Activated naive CD4-positive, alpha-beta T cell treated with Interleukin-2 at 50 U/mL for 16 hours (primary cell): ENCODE measurements at regions not wholly inside any gene's neighbourhood (a gene's known extent, or its start where the extent isn't known, plus 50 kb on each side); places are given as distances from the start of the nearest gene placed in this dataset.
"Not testable (repeated sequence)": the region's sequence is repeated elsewhere in the genome, so short reads cannot be mapped to it uniquely, and the experiment has no call there.

ENCODE experiments used
- DNase-seq: peaks from one replicate; pipeline ENCODE4 v3.0.0-alpha.2; 2020

DNA sequence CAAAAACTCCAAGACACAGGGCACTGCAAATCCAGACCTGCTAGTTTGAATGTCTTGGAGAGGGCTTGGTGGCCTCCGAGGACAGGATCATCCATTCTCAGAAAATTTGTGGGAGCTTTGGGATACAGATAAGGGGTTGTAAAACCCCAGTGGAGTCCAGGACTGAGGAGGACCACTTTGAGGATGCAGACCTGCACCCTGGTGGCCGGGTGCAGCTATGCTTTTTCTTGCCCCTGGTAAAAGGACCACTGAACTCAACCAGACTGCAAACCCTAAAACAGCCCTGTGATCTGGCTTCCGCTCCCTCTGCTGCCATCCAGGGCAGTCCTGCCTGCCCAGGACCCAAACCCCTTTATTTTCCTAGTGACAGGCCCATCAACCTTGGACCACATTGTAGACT lies 169.5 kb upstream of the DAAM1 start:
- DNase-seq = no peak

DNA sequence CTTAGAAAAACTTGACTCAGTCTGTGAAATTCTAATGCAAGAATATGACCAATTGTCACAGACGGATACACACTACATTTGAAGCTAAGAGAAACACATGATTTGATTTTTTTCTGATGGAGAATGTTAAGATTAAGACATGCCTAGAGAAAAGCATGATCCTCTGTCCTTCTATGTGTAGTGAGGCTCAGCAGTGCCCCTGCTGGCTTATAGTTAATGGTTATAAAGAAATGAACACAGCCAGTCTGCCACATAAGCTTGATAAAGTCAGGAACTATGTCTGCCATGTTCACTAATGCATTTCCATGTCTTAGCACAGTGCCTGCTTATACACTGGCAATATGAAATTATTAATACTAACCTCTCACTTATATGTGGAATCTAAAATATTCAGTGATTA lies 168.1 kb upstream of the DAAM1 start:
- DNase-seq = no peak

DNA sequence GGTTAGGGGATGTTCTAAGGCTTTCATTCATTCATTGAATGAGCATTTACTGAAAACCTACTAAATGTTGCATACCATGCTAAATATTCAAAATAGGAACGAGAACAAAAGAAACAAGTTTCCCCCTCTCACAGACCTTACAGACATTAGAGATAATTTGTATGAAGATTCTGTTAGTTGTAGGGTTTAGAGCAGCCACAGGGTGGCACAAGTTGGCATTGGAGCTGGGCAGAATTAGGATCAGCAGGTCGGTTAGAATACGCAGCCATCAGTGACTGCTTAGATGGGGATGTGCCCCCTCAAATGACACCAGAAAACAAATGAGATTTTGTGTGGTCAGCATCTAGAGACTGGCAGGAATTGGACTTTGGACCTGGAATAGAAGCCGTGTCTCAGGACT lies 166.3 kb upstream of the DAAM1 start:
- DNase-seq = no peak

DNA sequence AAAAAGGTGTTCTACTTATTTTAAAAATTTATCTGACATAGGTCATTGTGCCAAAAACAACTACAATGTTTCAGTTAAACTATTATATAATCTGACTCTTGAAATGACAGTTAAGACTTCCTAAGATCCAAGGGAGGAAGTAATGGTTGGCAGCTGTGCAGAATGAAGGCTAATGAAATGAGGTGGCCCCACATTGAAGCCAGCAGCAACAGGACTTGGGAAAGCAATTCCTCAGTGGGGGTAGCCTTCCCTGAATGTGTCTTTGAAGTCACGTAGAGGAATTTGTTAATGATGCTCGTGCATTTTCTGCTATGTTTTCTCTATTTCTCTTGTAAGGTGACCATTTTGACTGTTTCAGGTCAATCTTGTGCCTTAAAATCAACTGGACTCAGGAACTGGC lies 162.4 kb upstream of the DAAM1 start:
- DNase-seq = no peak

DNA sequence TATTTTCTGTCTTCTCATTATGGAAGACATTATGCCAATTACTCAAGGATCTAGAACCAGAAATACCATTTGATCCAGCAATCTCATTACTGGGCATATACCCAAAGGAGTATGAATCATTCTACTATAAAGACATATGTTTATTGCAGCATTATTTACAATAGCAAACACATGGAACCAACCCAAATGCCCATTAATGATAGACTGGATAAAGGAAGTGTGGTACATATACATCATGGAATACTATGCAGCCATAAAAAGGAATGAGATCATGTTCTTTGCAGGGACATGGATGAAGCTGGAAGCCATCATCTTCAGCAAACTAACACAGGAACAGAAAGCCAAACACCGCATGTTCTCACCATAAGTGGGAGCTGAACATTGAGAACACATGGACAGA lies 161.8 kb upstream of the DAAM1 start:
- DNase-seq = not testable (repeated sequence)

DNA sequence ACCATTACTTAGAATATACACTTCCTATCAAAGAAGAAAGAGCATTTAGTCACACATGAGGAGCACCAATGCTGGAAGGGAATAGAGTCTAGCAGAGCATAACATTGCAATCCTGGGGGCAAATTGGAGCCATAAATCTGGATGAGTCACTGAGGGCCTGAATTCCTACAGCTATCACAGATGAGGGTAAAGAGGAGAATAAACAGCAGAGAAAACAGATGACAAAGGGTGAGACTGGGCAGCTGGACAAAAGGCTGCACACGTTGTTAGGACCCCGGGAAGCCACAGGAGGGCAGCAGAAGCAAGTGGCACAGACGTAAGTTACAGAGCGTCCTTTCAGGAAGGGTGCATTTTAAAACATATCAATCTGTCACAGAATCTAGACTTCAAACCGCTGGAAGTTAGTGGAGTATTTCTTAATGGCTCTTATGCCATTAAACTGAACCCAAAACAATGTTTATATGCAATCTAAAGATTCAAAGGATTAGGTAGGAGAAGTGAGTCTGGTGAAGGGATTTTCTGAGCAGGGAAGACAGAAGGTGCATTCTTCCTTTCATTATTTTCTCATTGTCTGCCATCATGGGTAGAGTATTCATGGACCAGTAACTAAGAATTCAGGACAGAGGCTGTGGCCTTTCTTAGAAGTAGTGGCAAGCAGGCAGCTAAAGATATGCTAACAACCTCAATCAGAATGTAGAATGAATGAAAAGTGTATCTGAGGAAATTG lies 159.8 kb upstream of the DAAM1 start:
- DNase-seq = no peak

DNA sequence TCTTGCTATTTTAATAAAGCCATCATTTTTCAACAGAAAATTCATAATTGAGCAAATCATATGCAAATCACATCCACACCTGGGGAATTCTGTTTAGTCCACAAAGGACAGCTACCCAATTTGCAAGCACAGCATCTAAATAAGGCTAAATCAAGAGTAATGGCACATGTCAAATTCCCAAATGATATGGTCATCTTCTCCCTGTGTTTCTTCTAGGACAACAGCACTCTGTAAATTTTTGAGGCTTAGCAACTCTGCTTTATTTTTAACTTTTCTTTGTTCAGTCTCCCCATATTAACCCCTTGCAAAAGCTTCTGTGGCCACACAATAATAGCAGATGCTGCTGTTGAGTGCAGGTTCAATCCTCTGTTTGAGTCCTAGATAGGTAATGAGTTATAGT lies 155.6 kb upstream of the DAAM1 start:
- DNase-seq = no peak

DNA sequence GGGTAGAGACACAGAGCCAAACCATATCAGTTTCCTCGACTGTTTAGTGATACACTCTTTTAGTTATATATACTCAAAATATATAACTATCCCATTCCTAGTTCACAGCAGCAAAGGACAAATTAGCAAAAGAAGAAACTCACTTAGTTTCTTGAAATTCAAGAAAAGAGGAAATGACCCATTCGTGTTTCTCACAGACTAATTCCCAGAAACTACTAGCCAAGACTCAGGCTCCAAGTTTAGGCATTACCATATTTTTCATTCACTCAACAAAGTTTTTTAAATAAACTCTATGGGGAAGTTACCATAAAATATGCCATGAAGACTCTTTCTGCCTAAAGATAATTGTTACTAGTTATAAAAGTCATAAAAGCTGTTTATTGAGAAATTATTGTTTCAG lies 152.3 kb upstream of the DAAM1 start:
- DNase-seq = no peak

DNA sequence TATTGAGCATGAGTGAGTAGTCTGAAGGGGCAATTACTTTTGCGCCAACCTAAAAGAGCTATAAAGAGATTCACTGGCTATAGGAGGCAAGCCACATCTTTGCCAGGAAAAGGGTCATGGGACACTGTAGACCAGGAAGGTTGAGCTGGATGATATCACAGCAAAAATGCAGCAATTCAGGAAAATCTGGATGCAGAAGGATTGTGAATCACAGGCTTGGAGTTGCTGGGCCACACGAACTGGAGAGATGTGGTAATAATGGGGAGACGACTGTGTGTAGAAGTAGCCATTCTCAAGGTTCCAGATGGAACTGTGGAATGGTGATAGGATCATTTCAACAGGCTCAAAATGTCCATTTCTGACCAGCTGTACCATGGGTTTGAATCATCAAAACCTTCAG lies 151.4 kb upstream of the DAAM1 start:
- no peak for DNase-seq

DNA sequence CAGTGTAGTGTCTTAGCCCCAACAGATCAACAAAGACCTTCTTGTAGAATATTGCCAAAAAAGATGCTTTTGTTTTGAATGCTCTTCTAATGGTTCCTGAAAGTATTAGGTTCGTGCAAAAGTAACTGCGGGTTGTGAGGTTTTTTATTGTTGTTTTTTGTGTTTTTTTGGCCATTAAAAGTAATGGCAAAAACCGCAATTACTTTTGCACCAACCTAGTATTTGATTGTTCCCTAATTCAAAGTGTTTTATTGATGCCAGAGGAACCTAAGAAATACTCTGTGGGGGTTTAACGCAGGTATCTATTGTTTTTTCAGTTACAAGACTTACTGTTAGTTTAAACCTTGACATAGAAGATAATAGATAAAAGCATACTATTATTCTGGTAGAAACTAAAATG lies 150.8 kb upstream of the DAAM1 start:
- DNase-seq = no peak

DNA sequence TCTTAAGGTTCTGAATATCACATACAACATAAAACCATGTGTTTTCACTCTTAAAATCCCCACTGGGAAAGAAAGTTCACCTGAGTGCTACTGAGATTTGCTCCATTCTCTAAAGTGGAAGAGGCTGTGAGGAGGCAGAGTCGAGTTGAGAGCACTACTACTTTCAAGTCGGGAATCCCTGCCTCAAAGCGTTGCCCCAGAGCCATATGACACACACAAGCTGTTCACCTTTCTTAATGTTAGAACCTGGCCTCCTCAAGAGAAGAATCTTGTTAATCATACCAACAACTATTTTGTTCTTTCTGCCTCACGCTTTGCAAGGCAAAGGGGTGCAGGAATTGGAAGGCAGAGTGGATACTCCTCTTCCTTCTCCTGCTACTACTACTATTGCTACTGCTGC lies 149.7 kb upstream of the DAAM1 start:
- DNase-seq = no peak

DNA sequence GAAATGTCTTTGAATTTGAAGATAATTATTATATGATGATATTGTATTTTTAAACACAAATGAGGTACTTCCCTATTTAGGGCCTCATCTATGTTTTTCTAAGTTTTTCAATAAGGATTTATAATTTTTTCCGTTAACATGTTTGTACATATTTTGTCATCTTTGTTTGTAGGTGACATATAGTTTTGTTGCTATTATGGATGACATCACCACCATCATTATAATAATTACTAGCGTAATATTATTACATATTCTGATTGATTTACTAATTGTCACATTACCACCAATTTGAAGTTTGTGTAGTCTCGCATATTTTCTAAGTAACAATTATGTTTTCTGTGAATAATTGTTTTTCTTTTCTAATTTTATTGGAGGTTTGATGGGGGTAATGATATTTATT lies 147.2 kb upstream of the DAAM1 start:
- DNase-seq = no peak

DNA sequence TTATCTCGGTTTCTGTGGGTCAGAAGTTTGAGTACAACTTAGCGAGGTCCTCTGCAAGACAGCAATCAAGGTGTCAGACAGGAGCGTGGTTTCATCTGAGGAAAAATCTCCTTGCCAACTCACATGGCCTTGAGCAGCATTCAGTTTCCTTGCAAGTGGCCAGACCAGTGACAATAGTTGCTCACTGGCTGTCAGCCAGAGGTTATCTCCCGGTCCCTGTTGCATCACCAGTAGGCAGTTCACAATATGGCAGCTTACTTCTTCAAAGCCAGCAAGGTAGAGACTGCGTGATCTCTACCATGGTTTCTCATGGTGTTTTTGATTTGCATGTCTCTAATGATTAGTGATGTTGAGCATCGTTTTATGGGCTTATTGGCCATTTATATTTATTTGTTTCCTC lies 143.8 kb upstream of the DAAM1 start:
- DNase-seq = no peak

DNA sequence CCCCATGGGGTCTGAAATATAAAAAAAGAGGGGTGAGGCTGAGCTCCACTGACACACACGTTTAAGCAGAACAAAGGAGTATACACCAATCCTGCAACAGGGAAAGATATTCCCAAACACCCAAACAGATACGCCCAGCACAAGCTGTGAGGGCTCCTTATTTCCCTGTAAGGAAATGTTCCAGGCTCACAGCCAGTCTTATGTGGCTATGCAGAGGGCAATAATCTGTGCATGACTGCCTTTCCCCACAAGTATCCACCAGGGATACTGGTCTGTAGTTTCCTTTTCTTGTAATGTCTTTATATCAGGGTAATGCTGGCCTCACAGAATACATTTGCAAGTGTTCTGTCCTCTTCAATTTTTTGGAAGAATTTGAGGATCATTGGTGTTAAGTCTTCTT lies 141.7 kb upstream of the DAAM1 start:
- DNase-seq = no peak

DNA sequence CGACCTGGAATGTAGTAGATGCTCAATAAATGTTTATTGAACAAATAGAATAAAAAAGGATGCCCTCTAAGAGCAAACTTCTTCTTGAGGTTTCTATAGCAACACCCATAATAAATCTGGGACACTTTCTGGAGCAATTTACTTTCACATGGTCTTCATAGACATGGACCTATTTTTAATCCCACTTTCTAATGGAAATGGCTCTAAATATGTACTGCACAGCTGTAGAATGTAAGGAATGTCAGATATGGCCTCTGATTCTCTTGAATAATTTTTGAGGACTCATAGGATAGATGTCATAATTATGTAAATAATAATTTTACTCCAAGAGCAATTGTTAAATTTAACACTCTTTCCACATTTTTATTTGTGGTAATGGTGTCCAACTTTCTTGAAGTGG lies 133.5 kb upstream of the DAAM1 start:
- DNase-seq = no peak

DNA sequence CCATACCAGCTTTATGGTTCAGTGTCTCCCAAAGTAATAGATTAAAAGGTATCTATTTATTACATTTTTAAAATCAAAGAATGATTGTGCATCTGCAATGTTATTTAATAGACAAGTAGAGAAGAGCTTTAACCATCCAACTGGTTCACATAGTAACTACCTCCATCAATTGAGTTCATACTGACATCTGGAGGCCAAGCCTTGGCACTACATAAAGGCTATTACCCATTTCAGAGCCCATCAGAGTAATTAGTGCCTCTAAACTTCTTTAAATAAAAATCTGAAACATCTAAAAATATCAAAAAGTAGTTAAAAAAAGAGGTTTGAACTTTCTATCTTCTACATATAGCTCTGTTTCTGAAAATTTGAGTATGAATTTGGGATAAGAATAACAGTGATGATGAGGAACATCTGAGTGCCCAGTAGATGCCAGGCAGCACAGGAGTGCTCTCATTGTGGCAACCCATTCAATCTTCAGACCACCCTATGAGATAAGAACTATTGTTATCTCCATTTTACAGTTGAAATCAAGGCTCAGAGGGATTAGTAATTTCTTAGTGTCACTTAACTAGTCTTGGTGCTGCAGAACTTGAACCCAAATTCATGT lies 132.9 kb upstream of the DAAM1 start:
- no peak for DNase-seq

DNA sequence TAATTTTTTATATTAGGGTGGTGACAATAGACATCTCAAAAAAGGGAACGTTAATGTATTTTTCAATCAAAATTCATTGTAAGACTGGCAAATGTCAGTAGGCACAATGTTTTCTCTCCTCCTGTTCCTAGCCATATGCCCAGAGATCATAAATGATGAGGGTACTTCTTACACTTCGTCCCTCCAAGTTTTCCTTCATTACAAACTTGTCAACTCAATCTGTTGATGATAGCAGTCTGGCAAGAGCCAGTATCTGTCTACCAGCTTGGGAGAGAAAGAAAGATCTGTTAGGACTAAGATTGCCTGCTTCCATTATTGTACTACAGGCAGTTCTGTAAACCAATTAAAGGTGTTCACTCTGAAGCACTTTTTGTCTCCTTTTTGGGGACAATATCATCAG lies 130.9 kb upstream of the DAAM1 start:
- DNase-seq = no peak

DNA sequence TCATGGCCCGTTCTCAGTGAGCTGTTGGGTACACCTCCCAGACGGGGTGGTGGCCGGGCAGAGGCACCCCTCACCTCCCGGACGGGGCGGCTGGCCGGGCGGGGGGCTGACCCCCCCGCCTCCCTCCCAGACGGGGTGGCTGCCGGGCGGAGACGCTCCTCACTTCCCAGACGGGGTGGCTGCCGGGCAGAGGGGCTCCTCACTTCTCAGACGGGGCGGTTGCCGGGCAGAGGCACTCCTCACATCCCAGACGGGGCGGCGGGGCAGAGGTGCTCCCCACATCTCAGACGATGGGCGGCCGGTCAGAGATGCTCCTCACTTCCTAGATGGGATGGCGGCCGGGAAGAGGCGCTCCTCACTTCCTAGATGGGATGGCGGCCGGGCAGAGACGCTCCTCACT lies 129.7 kb upstream of the DAAM1 start:
- not testable (repeated sequence) for DNase-seq

DNA sequence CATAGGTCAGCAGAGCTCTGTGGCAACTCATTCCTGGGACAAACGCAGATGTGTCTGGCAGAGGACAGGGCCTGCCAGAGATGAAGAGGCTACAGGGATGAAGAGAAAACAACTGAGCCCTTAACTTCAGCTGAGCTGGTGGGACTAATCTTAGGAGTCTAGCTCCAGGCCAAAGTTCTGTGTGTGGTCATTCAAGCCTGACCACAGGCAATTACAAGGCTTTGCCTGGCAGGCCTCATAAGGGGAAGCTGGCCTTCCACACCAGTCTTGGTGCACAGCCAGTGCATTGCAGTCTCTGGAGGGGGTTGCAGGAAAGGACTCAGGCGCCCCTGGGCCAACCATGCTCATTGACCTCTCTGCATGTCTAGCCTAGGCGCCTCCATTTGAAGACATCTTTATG lies 127.6 kb upstream of the DAAM1 start:
- no peak for DNase-seq

DNA sequence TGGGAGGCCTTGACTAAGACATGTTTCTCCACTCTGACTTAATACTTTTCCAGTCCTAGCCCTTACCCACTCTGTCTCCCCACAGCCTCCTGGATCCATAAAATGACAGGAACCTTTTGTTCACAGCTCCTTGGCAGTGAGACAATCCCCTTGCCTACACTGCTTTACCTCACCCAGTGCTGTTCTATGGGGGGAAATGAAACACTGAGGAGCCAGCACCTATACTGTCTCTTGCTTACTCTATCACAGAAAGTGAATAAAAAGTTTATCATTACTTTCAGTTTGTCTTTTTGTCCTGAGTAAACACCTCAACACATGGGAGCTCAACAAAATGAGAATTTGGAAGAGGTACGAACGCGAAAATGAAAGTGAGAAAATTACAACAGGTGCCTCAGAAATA lies 127.2 kb upstream of the DAAM1 start:
- no peak for DNase-seq

DNA sequence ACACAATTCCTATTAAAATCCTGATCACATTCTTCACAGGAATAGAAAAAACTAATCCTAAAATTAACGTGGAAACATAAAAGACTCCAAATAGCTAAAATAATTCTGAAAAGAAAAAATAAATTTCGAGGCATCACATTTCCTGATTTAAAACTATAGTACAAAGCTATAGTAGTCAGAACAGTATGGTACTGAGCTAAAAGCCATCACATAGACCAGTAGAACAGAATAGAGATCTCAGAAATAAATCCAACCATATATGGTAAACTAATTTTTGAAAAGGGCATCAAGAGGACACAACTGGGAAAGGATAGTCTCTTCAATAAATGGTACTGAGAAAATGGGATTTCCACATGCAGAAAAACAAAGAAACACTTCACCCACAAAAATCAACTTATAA lies 125.2 kb upstream of the DAAM1 start:
- DNase-seq = no peak

DNA sequence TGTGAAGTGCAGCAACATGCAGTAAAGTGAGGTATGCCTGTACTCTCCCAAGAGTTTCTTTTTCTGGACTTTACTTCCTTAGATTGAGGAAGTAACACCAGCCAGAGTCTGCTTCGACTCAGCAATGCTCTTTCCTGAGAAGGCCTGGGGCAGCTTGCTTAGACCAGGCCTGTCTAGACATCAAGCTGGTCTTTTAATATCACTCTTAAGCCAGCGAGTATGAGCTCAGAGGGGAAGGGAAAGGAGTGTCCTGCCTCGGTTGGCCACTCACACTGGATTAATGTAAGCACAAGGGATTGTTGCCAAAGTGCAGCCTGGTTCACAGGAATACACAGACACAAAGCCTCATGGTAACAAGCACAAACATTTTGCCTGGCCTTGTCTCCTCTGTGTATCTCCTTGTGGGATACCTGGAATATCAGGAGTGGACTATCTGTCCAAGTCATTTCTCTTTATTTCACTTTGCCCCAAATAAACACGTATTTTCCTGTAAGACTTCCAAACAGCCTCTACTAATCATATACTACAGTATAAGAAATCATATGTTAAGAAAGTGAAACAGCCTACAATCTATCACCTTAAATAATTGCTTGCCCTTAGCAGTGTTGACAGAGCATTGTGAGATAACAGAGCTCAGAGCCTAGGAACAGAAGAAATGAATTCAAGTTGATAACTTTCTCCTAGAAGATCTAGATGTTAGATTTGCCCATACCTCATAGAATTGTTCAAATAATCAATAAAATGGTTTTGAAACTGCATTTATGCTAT lies 121.2 kb upstream of the DAAM1 start:
- no peak for DNase-seq

DNA sequence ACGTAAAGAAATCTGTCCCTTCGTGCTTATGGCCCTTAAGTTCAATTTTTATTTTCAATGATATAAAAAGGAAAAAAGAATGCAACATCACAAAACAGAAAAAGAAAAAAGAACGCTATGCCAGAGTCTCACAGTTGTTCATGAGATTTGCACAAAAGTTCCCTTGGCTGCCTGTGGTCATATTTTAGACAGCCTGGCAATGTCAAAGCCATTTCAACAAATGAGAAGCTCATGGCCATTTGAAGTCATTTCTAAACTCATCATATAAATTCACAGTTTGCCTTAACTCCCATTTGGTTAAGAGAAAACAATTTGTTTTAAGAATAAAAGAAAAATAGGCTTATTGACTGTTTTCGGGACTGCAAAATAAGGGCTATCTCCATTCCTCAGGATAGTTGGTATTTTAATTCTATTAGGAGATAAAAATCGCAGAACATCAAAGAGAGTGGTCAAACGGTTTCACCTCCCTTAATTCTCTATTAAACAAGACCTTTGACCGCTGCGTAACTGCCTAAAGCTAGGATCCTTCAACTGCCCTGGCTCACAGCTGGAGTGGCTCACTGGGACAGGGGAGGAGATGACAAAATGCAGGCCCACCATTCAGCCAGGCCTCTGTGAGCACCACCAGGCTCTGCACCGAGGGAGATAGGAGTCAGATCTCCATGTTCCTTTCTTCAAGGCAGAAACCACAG lies 119.2 kb upstream of the DAAM1 start:
- DNase-seq = no peak

DNA sequence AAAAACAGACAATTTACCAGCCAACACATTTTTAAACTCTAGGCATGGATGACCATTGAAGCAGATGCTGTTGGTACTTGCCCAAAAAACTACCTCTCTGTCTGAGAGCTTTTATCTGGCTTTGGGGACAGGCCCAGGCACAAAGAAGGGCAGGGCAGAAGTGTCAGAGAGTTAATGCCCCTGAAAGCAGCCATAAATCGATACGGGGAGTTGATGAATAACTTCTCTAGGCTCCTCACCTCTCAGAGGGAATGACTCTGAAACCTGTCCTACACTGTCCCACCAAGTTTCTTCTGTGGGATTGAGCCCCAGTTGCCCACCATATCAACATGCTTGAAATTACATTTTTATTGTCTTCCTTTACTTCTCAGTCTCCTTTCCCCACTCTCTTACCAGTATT lies 113.0 kb upstream of the DAAM1 start:
- no peak for DNase-seq
